ENCODE measurements at regions not wholly inside any gene's neighbourhood (a gene's known extent, or its start where the extent isn't known, plus 50 kb on each side); places are given as distances from the start of the nearest gene placed in this dataset.

GRCh38 chr15:87712211-87712610 is 544.3 kb downstream of the NTRK3 start:
- Histone ChIP-seq H3K4me3 (replicated peaks; ENCODE audit: insufficient read depth, low read length) (no peak overlapping the region), H3K27me3 (ENCODE audit: insufficient read depth, poor library complexity, severe bottlenecking) (no peaks in the 10 kb centered on the region), H3K27ac (replicated peaks) (no peak overlapping the region)
- TF ChIP-seq CTCF (IDR thresholded peaks at IDR 0.05; ENCODE audit: insufficient read depth, low read length) (no peak), REST (IDR thresholded peaks at IDR 0.05; ENCODE audit: insufficient replicate concordance, low read depth) (no peak), POLR2AphosphoS5 (IDR thresholded peaks at IDR 0.05; ENCODE audit: low read depth) (no peak), GABPA (IDR thresholded peaks at IDR 0.05; ENCODE audit: low read depth) (no peak), SPI1 (IDR thresholded peaks at IDR 0.05; ENCODE audit: borderline replicate concordance, low read depth) (no peak)
- DNase-seq (ENCODE audit: low read depth in 1 of 2, low spot score in 1 of 2) = no peak

- H3K27me3 ChIP-seq (ENCODE audit: insufficient read depth, poor library complexity, severe bottlenecking) = no peaks in the 10 kb centered on the region
- no peak for TF ChIP-seq SPI1 (IDR thresholded peaks at IDR 0.05; ENCODE audit: borderline replicate concordance, low read depth)
- TF ChIP-seq POLR2AphosphoS5 (IDR thresholded peaks at IDR 0.05; ENCODE audit: low read depth) = no peak
- TF ChIP-seq GABPA (IDR thresholded peaks at IDR 0.05; ENCODE audit: low read depth) = no peak
- no peak for TF ChIP-seq REST (IDR thresholded peaks at IDR 0.05; ENCODE audit: insufficient replicate concordance, low read depth)
- no peak for TF ChIP-seq CTCF (IDR thresholded peaks at IDR 0.05; ENCODE audit: insufficient read depth, low read length)
- no peak overlapping the region for H3K4me3 ChIP-seq (replicated peaks; ENCODE audit: insufficient read depth, low read length)
- no peak for DNase-seq (ENCODE audit: low read depth in 1 of 2, low spot score in 1 of 2)
- no peak overlapping the region for H3K27ac ChIP-seq (replicated peaks)
Observed at GRCh38 chr15:87711026-87711425, 545.5 kb downstream of the NTRK3 start.

- no peaks in the 10 kb centered on the region for H3K27me3 ChIP-seq (ENCODE audit: insufficient read depth, poor library complexity, severe bottlenecking)
- no peak overlapping the region for H3K27ac ChIP-seq (replicated peaks)
- TF ChIP-seq REST (IDR thresholded peaks at IDR 0.05; ENCODE audit: insufficient replicate concordance, low read depth) = no peak
- no peak for TF ChIP-seq POLR2AphosphoS5 (IDR thresholded peaks at IDR 0.05; ENCODE audit: low read depth)
- no peak for TF ChIP-seq SPI1 (IDR thresholded peaks at IDR 0.05; ENCODE audit: borderline replicate concordance, low read depth)
- TF ChIP-seq CTCF (IDR thresholded peaks at IDR 0.05; ENCODE audit: insufficient read depth, low read length) = no peak
- TF ChIP-seq GABPA (IDR thresholded peaks at IDR 0.05; ENCODE audit: low read depth) = no peak
- DNase-seq (ENCODE audit: low read depth in 1 of 2, low spot score in 1 of 2) = no peak
- no peak overlapping the region for H3K4me3 ChIP-seq (replicated peaks; ENCODE audit: insufficient read depth, low read length)
Observed at GRCh38 chr15:87710406-87710805, 546.1 kb downstream of the NTRK3 start.

Data from HL-60 (cell line).